Mesendoderm (in vitro differentiated cells): ENCODE measurements at regions not wholly inside any gene's neighbourhood (a gene's known extent, or its start where the extent isn't known, plus 50 kb on each side); places are given as distances from the start of the nearest gene placed in this dataset.

Experiments
- DNase-seq: peaks from one replicate; pipeline ENCODE4 v3.0.0; 2013
- H2AK5ac ChIP-seq: 2 replicates; pipeline ENCODE4 v1.6.1; 2013; ENCODE audit warnings: low read length, inconsistent platforms
- H2BK120ac ChIP-seq: 2 replicates; pipeline ENCODE4 v1.6.1; 2013; ENCODE audit warnings: low read depth, mild to moderate bottlenecking, low read length, moderate library complexity, mixed read lengths
- H2BK15ac ChIP-seq: replicated peaks from 2 replicates; pipeline ENCODE4 v1.6.1; 2013; ENCODE audit warnings: low read depth, mild to moderate bottlenecking, moderate library complexity
- H2BK5ac ChIP-seq: 2 replicates; pipeline ENCODE4 v1.6.1; 2013; ENCODE audit warnings: low read length, inconsistent platforms
- H3K18ac ChIP-seq: 2 replicates; pipeline ENCODE4 v1.6.1; 2013; ENCODE audit warnings: mild to moderate bottlenecking, low read length, mixed read lengths
- H3K23ac ChIP-seq: one replicate; pipeline ENCODE4 v1.6.1; 2013; ENCODE audit warnings: low read length
- H3K27ac ChIP-seq: 2 replicates; pipeline ENCODE4 v1.5.1; 2013; ENCODE audit warnings: low read depth, mild to moderate bottlenecking, inconsistent platforms, low read length, moderate library complexity
- H3K27me3 ChIP-seq: 2 replicates; pipeline ENCODE4 v1.6.1; 2013; ENCODE audit warnings: low read length, control low read depth, mild to moderate bottlenecking, inconsistent platforms; ENCODE audit not compliant: insufficient read depth, poor library complexity
- H3K36me3 ChIP-seq: 2 replicates; pipeline ENCODE4 v1.6.1; 2013; ENCODE audit warnings: low read length, inconsistent platforms; ENCODE audit not compliant: control insufficient read depth, insufficient read depth
- H3K4ac ChIP-seq: one replicate; pipeline ENCODE4 v1.6.1; 2013; ENCODE audit warnings: low read depth, mild to moderate bottlenecking, low read length, moderate library complexity
- H3K4me1 ChIP-seq: 2 replicates; pipeline ENCODE4 v1.6.1; 2013; ENCODE audit warnings: low read depth, low read length, inconsistent platforms; ENCODE audit not compliant: control insufficient read depth
- H3K4me2 ChIP-seq: 2 replicates; pipeline ENCODE4 v1.6.1; 2013; ENCODE audit warnings: low read length
- H3K4me3 ChIP-seq: 2 replicates; pipeline ENCODE4 v1.5.1; 2013; ENCODE audit warnings: mild to moderate bottlenecking, low read length
- H3K56ac ChIP-seq: one replicate; pipeline ENCODE4 v1.6.1; 2013; ENCODE audit warnings: low read length
- H3K79me1 ChIP-seq: 2 replicates; pipeline ENCODE4 v1.6.1; 2013; ENCODE audit warnings: low read length, inconsistent platforms
- H3K79me2 ChIP-seq: 2 replicates; pipeline ENCODE4 v1.6.1; 2013; ENCODE audit warnings: mild to moderate bottlenecking, low read length; ENCODE audit not compliant: control insufficient read depth, insufficient read depth
- H3K9ac ChIP-seq: 2 replicates; pipeline ENCODE4 v1.6.1; 2013; ENCODE audit warnings: low read length, inconsistent platforms
- H4K5ac ChIP-seq: one replicate; pipeline ENCODE4 v1.6.1; 2013; ENCODE audit warnings: low read length
- H4K8ac ChIP-seq: one replicate; pipeline ENCODE4 v1.6.1; 2013; ENCODE audit warnings: low read depth, mild to moderate bottlenecking, control low read depth, low read length, moderate library complexity
- WGBS: extraction: QIAGEN DNeasy Blood & Tissue Kit; methylation state at CpG from one replicate; pipeline ENCODE4 v1.1.7; 2013; ENCODE audit warnings: low lambda C conversion rate, missing lambda C conversion rate; ENCODE audit not compliant: insufficient coverage; ENCODE audit errors: extremely low coverage; 5-methylcytosine and 5-hydroxymethylcytosine counted together

DNA sequence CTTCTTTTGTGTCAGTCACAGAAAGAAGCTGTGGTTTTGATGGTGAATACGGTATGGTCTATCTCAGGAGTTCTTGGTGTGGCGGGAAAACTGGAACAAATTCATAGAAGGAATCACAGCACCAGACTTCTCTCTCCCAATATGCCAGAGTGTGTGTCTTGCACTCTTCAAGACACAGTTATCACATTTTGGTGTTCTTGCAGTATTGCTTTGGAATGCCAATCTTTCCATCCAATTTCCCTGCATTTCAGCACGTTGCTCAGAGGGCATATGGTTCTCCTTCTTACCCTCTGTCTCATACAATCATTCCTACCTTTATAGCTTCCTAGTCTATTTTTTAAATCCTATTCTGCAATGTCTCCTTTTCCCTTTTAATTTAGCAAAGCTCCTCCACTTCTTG is 216.3 kb downstream of the TMEM182 start:
- no peak overlapping the region for H2BK120ac ChIP-seq
- H3K23ac ChIP-seq: no peak overlapping the region
- no peak overlapping the region for H4K8ac ChIP-seq
- H3K4ac ChIP-seq: no peak overlapping the region
- DNase-seq: no peak
- no peaks in the 10 kb centered on the region for H3K36me3 ChIP-seq
- H2BK5ac ChIP-seq: no peak overlapping the region
- H3K4me2 ChIP-seq: no peak overlapping the region
- no CpG with 5 or more reads among the region's 3 CpGs for WGBS
- H2BK15ac ChIP-seq: no peak overlapping the region
- no peak overlapping the region for H3K18ac ChIP-seq
- H3K27me3 ChIP-seq: no peaks in the 10 kb centered on the region
- H3K27ac ChIP-seq: no peak overlapping the region
- H3K4me1 ChIP-seq: no peaks in the 10 kb centered on the region
- no peak overlapping the region for H2AK5ac ChIP-seq
- H3K4me3 ChIP-seq: no peak overlapping the region
- H3K9ac ChIP-seq: no peak overlapping the region
- no peaks in the 10 kb centered on the region for H3K79me2 ChIP-seq
- H3K79me1 ChIP-seq: no peaks in the 10 kb centered on the region
- H3K56ac ChIP-seq: no peak overlapping the region
- no peak overlapping the region for H4K5ac ChIP-seq

DNA sequence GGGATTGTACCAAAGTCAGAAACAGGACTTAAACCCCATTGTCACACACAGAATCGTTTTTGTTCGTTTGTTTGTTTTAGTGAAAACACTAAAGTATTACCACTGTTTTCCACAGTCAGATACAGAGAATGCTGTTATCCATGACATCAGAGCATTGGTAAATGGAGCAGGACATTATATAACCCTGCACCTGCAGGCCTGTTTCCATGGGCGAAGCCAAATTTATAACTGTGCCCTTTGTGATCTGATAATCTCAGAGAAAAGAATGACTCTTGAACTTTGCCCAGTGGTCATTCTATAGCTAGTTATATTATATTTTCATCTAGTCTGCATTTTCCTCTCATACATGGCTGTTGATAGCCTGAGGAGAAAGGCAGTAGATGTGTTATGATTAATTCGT is 217.6 kb downstream of the TMEM182 start:
- Histone ChIP-seq H3K27me3 (no peaks in the 10 kb centered on the region), H2BK120ac (no peak overlapping the region), H3K36me3 (no peaks in the 10 kb centered on the region), H2BK5ac (no peak overlapping the region), H3K79me1 (no peaks in the 10 kb centered on the region), H3K4ac (no peak overlapping the region), H4K8ac (no peak overlapping the region), H3K27ac (no peak overlapping the region), H3K4me3 (no peak overlapping the region), H2AK5ac (no peak overlapping the region), H3K4me1 (no peaks in the 10 kb centered on the region), H2BK15ac (no peak overlapping the region), H3K18ac (no peak overlapping the region), H3K9ac (no peak overlapping the region), H4K5ac (no peak overlapping the region), H3K23ac (no peak overlapping the region), H3K4me2 (no peak overlapping the region), H3K79me2 (no peaks in the 10 kb centered on the region), H3K56ac (no peak overlapping the region)
- no peak for DNase-seq
- no CpG with 5 or more reads among the region's 4 CpGs for WGBS

DNA sequence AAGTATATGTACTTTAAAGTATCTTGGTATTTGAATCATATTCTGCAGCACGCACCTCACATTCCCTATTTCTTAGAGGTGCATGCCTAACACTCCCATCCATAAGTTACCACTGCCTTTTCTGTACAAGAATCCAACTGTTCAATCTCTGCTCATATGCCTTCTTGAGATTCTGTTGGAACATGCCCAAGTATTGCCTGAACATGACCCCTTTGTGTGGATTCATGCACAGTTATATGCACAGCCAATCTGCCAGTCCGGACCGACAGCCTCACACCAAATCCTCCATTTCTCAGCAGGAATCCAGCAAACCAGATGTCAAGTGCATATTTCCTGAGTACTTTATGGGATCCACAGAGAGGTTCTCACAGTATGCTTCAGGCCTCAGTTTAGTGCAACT is 222.0 kb downstream of the TMEM182 start:
- Histone ChIP-seq H3K4me2 (no peak overlapping the region), H4K8ac (no peak overlapping the region), H3K9ac (no peak overlapping the region), H4K5ac (no peak overlapping the region), H3K56ac (no peak overlapping the region), H3K27ac (no peak overlapping the region), H3K79me1 (no peaks in the 10 kb centered on the region), H2BK15ac (no peak overlapping the region), H3K4me1 (no peaks in the 10 kb centered on the region), H2BK5ac (no peak overlapping the region), H3K36me3 (no peaks in the 10 kb centered on the region), H3K4me3 (no peak overlapping the region), H3K27me3 (no peaks in the 10 kb centered on the region), H2BK120ac (no peak overlapping the region), H3K18ac (no peak overlapping the region), H3K23ac (no peak overlapping the region), H3K4ac (no peak overlapping the region), H3K79me2 (no peaks in the 10 kb centered on the region), H2AK5ac (no peak overlapping the region)
- DNase-seq: no peak
- no CpG with 5 or more reads among the region's 3 CpGs for WGBS

DNA sequence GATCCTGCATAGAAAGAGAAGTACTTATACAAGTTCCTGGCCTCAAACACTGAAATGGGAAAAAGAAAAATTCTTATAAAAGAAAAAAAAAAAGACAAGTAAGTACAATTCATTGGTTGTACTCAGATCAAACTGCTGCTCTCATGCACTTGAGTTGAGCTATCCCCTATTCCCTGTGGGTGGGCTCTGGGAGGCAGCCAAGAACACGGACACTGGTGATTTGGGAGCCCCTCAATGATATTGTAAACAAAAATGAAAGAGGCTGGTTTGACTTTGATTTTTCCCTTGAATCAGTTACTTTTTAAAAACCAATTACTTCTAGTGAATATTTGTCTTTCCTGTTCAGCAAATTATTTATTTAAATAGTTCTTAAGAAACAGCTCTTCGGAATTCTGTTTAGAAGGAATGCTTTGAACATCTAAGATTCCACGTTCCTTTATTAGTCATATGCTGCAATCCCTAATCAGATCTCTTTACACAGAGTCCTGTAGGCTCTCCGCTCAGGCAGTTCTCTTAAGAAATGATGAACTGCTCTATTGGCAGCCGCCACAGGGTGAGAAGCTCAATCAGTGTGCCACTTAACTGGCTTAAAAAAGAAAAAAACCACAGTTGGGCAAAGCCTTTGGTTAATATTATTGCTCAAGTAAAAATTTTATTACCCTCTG is 225.1 kb downstream of the TMEM182 start:
- H4K5ac ChIP-seq: no peak overlapping the region
- H3K23ac ChIP-seq: no peak overlapping the region
- H3K79me1 ChIP-seq: no peaks in the 10 kb centered on the region
- H4K8ac ChIP-seq: peak overlapping the region; percentile 65
- H2BK120ac ChIP-seq: no peak overlapping the region
- no peaks in the 10 kb centered on the region for H3K79me2 ChIP-seq
- H3K56ac ChIP-seq: no peak overlapping the region
- no peaks in the 10 kb centered on the region for H3K27me3 ChIP-seq
- no peak overlapping the region for H2BK5ac ChIP-seq
- no peak overlapping the region for H2BK15ac ChIP-seq
- no peak overlapping the region for H3K4ac ChIP-seq
- no peak overlapping the region for H3K27ac ChIP-seq
- H3K36me3 ChIP-seq: no peaks in the 10 kb centered on the region
- no peak overlapping the region for H3K4me2 ChIP-seq
- no peak overlapping the region for H3K9ac ChIP-seq
- H2AK5ac ChIP-seq: no peak overlapping the region
- no CpG with 5 or more reads among the region's 5 CpGs for WGBS
- no peak overlapping the region for H3K18ac ChIP-seq
- no peak for DNase-seq
- no peaks in the 10 kb centered on the region for H3K4me1 ChIP-seq
- H3K4me3 ChIP-seq: no peak overlapping the region

DNA sequence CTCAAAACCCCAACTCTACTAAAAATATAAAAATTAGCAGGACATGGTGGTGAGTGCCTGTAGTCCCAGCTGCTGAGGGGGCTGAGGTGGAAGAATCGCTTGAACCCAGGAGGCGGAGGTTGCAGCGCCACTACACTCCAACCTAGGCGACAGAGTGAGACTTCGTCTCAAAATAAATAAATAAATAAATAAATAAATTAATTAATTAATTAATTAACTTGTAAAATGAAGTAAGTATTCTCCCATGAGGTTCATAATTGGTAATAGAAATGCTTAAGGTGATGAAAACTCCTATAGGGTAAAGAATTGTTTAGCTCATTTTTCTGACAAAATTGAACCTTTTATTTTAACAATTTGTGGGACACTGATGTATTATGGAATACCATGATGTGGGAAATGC is 230.8 kb downstream of the TMEM182 start:
- H3K4ac ChIP-seq: no peak overlapping the region
- WGBS: no CpG with 5 or more reads among the region's 5 CpGs
- no peak overlapping the region for H4K5ac ChIP-seq
- no peaks in the 10 kb centered on the region for H3K27me3 ChIP-seq
- H2BK5ac ChIP-seq: no peak overlapping the region
- H2AK5ac ChIP-seq: no peak overlapping the region
- no peaks in the 10 kb centered on the region for H3K79me1 ChIP-seq
- no peak for DNase-seq
- H3K4me3 ChIP-seq: no peak overlapping the region
- no peak overlapping the region for H3K23ac ChIP-seq
- H4K8ac ChIP-seq: no peak overlapping the region
- H2BK120ac ChIP-seq: no peak overlapping the region
- no peak overlapping the region for H2BK15ac ChIP-seq
- H3K79me2 ChIP-seq: no peaks in the 10 kb centered on the region
- no peak overlapping the region for H3K9ac ChIP-seq
- no peaks in the 10 kb centered on the region for H3K4me1 ChIP-seq
- no peak overlapping the region for H3K18ac ChIP-seq
- H3K56ac ChIP-seq: no peak overlapping the region
- H3K36me3 ChIP-seq: no peaks in the 10 kb centered on the region
- no peak overlapping the region for H3K27ac ChIP-seq
- no peak overlapping the region for H3K4me2 ChIP-seq

DNA sequence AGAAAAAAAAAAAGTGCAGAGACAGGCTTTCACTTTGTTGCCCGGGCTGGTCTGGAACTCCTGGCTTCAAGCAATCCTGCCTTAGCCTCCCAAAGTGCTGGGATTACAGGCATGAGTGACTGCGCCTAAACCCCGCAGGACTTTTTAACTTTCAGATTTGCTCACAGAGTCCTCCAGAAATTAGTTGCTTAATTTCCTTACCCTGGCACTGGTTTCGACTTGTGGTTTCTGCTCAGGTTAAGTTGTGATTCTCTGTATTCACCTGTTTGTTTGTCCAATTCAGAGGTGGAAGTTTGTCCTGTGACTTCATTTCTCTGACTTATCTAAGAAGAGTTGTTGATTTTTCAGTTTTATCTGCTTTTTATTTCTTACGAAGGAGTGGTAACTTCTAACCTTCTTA is 238.1 kb downstream of the TMEM182 start:
- H3K56ac ChIP-seq: no peak overlapping the region
- H3K27me3 ChIP-seq: no peaks in the 10 kb centered on the region
- no peak for DNase-seq

More for the DNA sequence above, 238.1 kb downstream of the TMEM182 start:
- Histone ChIP-seq H3K4me2 (no peak overlapping the region), H3K23ac (no peak overlapping the region), H3K79me2 (no peaks in the 10 kb centered on the region), H3K27ac (no peak overlapping the region), H3K18ac (no peak overlapping the region), H4K8ac (no peak overlapping the region), H3K79me1 (no peaks in the 10 kb centered on the region), H3K4me3 (no peak overlapping the region), H3K4me1 (peaks cover 2% of the 10 kb centered on the region), H2AK5ac (no peak overlapping the region), H3K4ac (no peak overlapping the region), H2BK120ac (no peak overlapping the region), H3K36me3 (no peaks in the 10 kb centered on the region), H2BK5ac (no peak overlapping the region), H4K5ac (no peak overlapping the region), H2BK15ac (no peak overlapping the region), H3K9ac (no peak overlapping the region)
- no CpG with 5 or more reads among the region's 5 CpGs for WGBS
